Mesothelial cell of epicardium (in vitro differentiated cells): ENCODE measurements at regions not wholly inside any gene's neighbourhood (a gene's known extent, or its start where the extent isn't known, plus 50 kb on each side); places are given as distances from the start of the nearest gene placed in this dataset.

Experiments
- DNase-seq, 2 experiments: peaks; one replicate each; pipeline ENCODE4 v3.0.0; 2021; ENCODE audit warnings: low spot score in 2 of 2; ENCODE audit not compliant: unreplicated experiment in 2 of 2
- H3K27ac Mint-ChIP-seq: 2 replicates; pipeline ENCODE4 v1.8.0; 2021; ENCODE audit warnings: mixed read lengths
- H3K27me3 Mint-ChIP-seq: 2 replicates; pipeline ENCODE4 v1.8.0; 2021; ENCODE audit warnings: low read depth, mixed read lengths
- H3K36me3 Mint-ChIP-seq: 2 replicates; pipeline ENCODE4 v1.8.0; 2021; ENCODE audit warnings: mixed read lengths
- H3K4me1 Mint-ChIP-seq: 2 replicates; pipeline ENCODE4 v1.8.0; 2021; ENCODE audit warnings: mixed read lengths
- H3K4me3 Mint-ChIP-seq: 2 replicates; pipeline ENCODE4 v1.8.0; 2021; ENCODE audit warnings: mild to moderate bottlenecking, moderate library complexity, mixed read lengths
- H3K9me3 Mint-ChIP-seq: 2 replicates; pipeline ENCODE4 v1.8.0; 2021; ENCODE audit warnings: mixed read lengths
- TF ChIP-seq, protein P1 (sequence below): fragments of 200-600 bp; sonication (generic); IDR thresholded peaks from one replicate; pipeline ENCODE4 v1.5.0; 2021; ENCODE audit warnings: antibody characterized with exemption; ENCODE audit not compliant: unreplicated experiment

DNA sequence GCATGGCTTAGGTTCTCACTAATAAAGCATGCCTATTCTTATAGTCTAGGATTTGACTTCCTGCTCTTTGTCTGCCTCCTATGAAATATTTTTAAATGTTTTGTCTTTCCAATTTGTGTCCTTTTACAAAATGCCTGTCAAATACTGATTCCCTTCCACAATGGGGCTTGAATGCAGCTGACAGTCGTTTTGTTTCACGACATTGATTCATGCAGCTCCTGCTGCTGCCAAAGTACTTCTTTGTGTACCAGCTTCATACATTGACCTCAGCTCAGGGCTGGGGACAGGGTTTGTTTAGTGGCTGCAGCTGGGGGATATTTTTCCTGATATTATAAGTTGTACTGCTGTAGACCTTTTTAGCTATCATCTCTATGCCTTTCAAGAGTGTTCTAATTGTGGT, 371.9 kb upstream of the CHRM2 start:
- no peak for DNase-seq
- Mint-ChIP-seq H3K27ac (no peak overlapping the region), H3K27me3 (no peaks in the 10 kb centered on the region), H3K4me1 (peaks cover 1% of the 10 kb centered on the region), H3K4me3 (no peak overlapping the region), H3K9me3 (peaks cover 4% of the 10 kb centered on the region), H3K36me3 (no peaks in the 10 kb centered on the region)
- TF ChIP-seq, protein P1, sequence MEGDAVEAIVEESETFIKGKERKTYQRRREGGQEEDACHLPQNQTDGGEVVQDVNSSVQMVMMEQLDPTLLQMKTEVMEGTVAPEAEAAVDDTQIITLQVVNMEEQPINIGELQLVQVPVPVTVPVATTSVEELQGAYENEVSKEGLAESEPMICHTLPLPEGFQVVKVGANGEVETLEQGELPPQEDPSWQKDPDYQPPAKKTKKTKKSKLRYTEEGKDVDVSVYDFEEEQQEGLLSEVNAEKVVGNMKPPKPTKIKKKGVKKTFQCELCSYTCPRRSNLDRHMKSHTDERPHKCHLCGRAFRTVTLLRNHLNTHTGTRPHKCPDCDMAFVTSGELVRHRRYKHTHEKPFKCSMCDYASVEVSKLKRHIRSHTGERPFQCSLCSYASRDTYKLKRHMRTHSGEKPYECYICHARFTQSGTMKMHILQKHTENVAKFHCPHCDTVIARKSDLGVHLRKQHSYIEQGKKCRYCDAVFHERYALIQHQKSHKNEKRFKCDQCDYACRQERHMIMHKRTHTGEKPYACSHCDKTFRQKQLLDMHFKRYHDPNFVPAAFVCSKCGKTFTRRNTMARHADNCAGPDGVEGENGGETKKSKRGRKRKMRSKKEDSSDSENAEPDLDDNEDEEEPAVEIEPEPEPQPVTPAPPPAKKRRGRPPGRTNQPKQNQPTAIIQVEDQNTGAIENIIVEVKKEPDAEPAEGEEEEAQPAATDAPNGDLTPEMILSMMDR: no peak

DNA sequence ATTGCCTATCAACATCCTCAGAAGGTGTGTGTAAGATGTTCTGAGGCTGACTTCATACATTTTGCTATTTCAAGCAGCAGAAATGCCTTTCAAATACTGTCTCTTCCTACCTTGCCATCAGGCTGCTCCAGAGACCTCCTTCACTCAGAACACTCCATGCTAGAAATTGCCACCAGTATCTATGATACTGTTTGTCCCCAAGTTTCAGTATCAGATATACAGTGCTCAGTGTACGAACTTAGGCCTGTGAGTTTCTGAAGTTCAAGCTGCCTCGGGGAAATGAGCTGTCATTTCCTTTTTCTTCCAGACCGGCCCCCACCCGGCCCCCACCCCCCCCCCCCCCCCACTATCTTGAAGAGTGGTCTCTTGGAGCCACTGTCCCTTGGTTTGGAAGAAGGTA, 373.4 kb upstream of the CHRM2 start:
- no peak overlapping the region for H3K27ac Mint-ChIP-seq
- H3K9me3 Mint-ChIP-seq: peaks cover 8% of the 10 kb centered on the region
- no peaks in the 10 kb centered on the region for H3K27me3 Mint-ChIP-seq
- no peaks in the 10 kb centered on the region for H3K4me1 Mint-ChIP-seq
- H3K4me3 Mint-ChIP-seq: no peak overlapping the region
- TF ChIP-seq, protein P1: no peak
- no peak for DNase-seq
- H3K36me3 Mint-ChIP-seq: no peaks in the 10 kb centered on the region

DNA sequence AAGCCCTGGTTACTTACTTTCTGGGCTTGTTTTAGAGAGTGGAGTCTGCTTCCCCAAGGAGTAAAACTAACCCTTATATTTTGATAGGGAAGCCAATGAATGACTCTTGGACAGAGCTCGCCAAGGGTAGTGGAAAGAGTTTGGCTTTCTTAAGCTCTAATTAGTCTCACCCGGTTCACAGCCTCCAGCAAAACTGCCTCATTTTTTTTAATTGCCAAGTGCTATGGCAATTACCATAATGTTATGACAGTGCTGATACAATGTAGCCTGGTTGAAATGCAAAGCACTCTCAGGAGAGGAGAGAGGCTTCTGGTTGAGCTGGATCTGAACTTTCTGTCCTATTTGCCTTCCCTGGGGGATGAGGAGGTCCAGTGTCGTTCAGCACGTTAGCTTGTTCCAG, 376.1 kb upstream of the CHRM2 start:
- H3K9me3 Mint-ChIP-seq: peaks cover 8% of the 10 kb centered on the region
- no peak overlapping the region for H3K4me3 Mint-ChIP-seq
- H3K27me3 Mint-ChIP-seq: peaks cover 2% of the 10 kb centered on the region
- DNase-seq: no peak
- H3K27ac Mint-ChIP-seq: no peak overlapping the region
- H3K4me1 Mint-ChIP-seq: no peaks in the 10 kb centered on the region
- TF ChIP-seq, protein P1: no peak
- H3K36me3 Mint-ChIP-seq: no peaks in the 10 kb centered on the region

DNA sequence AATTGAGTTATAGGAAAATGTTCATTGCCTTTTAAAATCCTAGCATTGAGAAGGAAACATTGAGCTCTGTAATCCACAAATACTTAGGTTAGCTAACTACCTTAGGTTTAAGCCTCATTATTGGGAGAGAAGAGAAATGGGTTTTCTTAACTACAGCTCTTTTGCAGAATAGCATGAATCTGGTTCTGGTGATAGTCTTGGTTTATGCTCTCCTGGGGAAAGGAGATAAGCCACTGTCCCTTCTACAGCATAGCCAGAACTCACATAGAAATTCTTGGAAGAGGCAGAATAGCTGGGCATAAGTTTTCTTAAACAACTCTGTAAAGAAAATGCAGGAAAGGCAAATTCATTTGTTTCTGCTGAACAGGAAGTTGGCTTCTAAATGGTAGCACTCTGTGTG, 378.6 kb upstream of the CHRM2 start:
- Mint-ChIP-seq H3K27me3 (peaks cover 2% of the 10 kb centered on the region), H3K27ac (no peak overlapping the region), H3K4me3 (no peak overlapping the region), H3K4me1 (no peaks in the 10 kb centered on the region), H3K9me3 (peaks cover 8% of the 10 kb centered on the region), H3K36me3 (no peaks in the 10 kb centered on the region)
- TF ChIP-seq, protein P1: no peak
- DNase-seq: no peak

DNA sequence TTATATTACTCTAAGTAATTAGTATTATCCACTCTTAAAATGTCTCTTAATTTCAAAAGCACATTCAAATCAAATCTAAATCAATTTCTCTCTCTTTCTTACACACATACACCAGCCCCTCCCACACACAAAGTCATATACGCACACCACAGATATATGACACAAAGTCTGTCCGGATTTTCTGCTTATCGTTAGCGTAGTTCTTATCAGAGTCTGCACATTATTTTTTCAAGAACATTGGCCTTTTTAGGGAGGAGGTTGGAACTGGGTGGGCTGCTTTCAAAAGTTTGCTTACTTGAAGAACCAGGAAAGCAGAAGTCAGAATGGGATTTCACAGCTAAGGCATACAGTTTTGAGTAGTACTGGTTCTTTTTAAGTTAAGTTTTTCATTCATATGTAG, 387.6 kb upstream of the CHRM2 start:
- peaks cover 21% of the 10 kb centered on the region for H3K9me3 Mint-ChIP-seq
- no peaks in the 10 kb centered on the region for H3K36me3 Mint-ChIP-seq
- TF ChIP-seq, protein P1: no peak
- no peak overlapping the region for H3K4me3 Mint-ChIP-seq
- H3K27me3 Mint-ChIP-seq: no peaks in the 10 kb centered on the region
- DNase-seq: no peak
- H3K27ac Mint-ChIP-seq: no peak overlapping the region
- H3K4me1 Mint-ChIP-seq: peaks cover 17% of the 10 kb centered on the region

DNA sequence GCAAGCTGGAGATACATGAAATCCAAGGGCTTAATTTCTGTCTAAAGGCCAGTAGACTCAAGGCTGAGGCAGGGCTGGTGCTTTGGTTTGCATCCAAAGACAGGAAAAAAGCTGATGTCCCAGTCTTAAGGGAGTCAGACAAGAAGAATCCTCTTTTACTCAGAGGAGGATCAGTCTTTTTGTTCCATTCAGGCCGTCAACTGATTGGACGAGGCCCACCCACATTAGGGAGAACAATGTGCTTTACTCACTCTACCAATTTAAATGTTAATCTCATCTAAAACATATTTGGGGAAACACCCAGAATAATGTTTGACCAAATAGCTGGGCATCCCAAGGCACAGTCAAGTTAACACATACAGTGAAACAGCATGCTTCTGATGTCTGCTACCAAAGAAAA, 388.5 kb upstream of the CHRM2 start:
- Mint-ChIP-seq H3K4me1 (peaks cover 17% of the 10 kb centered on the region), H3K9me3 (peaks cover 26% of the 10 kb centered on the region), H3K27ac (no peak overlapping the region), H3K36me3 (peaks cover 3% of the 10 kb centered on the region), H3K4me3 (no peak overlapping the region), H3K27me3 (no peaks in the 10 kb centered on the region)
- DNase-seq: no peak
- TF ChIP-seq, protein P1: no peak
